Activated naive CD8-positive, alpha-beta T cell treated with anti-CD3 and anti-CD28 coated beads, Interleukin-2, amount 50 U/mL, for 24 hours (primary cell): ENCODE measurements at regions not wholly inside any gene's neighbourhood (a gene's known extent, or its start where the extent isn't known, plus 50 kb on each side); places are given as distances from the start of the nearest gene placed in this dataset.
A peak's percentile ranks its signal among the peaks of the same experiment; 100 is the strongest.

Experiments used
- ATAC-seq: fragments of 150-1000 bp; cut with Tn5 transposase; one replicate; pipeline ENCODE4 v1.10.0; 2021
- DNase-seq: peaks from one replicate; pipeline ENCODE4 v3.0.0; 2021
- H3K27ac Mint-ChIP-seq: one replicate; pipeline ENCODE4 v1.8.0; 2021; ENCODE audit warnings: mild to moderate bottlenecking, mixed read lengths
- H3K27me3 Mint-ChIP-seq: one replicate; pipeline ENCODE4 v1.8.0; 2021; ENCODE audit warnings: mixed read lengths
- H3K36me3 Mint-ChIP-seq: one replicate; pipeline ENCODE4 v1.8.0; 2021; ENCODE audit warnings: low read depth, mixed read lengths
- H3K4me1 Mint-ChIP-seq: one replicate; pipeline ENCODE4 v1.8.0; 2021; ENCODE audit warnings: mixed read lengths
- H3K4me3 Mint-ChIP-seq: one replicate; pipeline ENCODE4 v1.8.0; 2021; ENCODE audit warnings: mild to moderate bottlenecking, moderate library complexity, mixed read lengths
- H3K9me3 Mint-ChIP-seq: one replicate; pipeline ENCODE4 v1.8.0; 2021; ENCODE audit warnings: mixed read lengths

- H3K27me3 Mint-ChIP-seq, result no peaks in the 10 kb centered on the region
- no peak overlapping the region for H3K4me3 Mint-ChIP-seq
These were observed 93.9 kb downstream of the TBX19 start for GRCh38 chr1:168374566-168374965.

GRCh38 chr1:168373869-168374268, 93.2 kb downstream of the TBX19 start:
- H3K27ac Mint-ChIP-seq, result no peak overlapping the region
- no peaks in the 10 kb centered on the region for H3K4me1 Mint-ChIP-seq
- H3K27me3 Mint-ChIP-seq, result no peaks in the 10 kb centered on the region
- no peak for ATAC-seq
- no peak overlapping the region for H3K4me3 Mint-ChIP-seq
- no peaks in the 10 kb centered on the region for H3K36me3 Mint-ChIP-seq
- no peaks in the 10 kb centered on the region for H3K9me3 Mint-ChIP-seq
- DNase-seq, result no peak

More at GRCh38 chr1:168374566-168374965, 93.9 kb downstream of the TBX19 start:
- no peak for ATAC-seq
- DNase-seq, result no peak
- no peaks in the 10 kb centered on the region for H3K9me3 Mint-ChIP-seq
- no peak overlapping the region for H3K27ac Mint-ChIP-seq
- no peaks in the 10 kb centered on the region for H3K4me1 Mint-ChIP-seq
- no peaks in the 10 kb centered on the region for H3K36me3 Mint-ChIP-seq

GRCh38 chr1:168372861-168373371, 92.2 kb downstream of the TBX19 start:
- peak overlapping the region; percentile 20 for H3K27ac Mint-ChIP-seq
- no peaks in the 10 kb centered on the region for H3K4me1 Mint-ChIP-seq
- H3K27me3 Mint-ChIP-seq, result no peaks in the 10 kb centered on the region
- H3K36me3 Mint-ChIP-seq, result no peaks in the 10 kb centered on the region
- DNase-seq (no peak), ATAC-seq (no peak)
- H3K4me3 Mint-ChIP-seq, result no peak overlapping the region
- H3K9me3 Mint-ChIP-seq, result no peaks in the 10 kb centered on the region

- ATAC-seq (no peak), DNase-seq (no peak)
- Mint-ChIP-seq H3K9me3 (no peaks in the 10 kb centered on the region), H3K4me3 (no peak overlapping the region), H3K4me1 (no peaks in the 10 kb centered on the region), H3K36me3 (no peaks in the 10 kb centered on the region), H3K27ac (no peak overlapping the region), H3K27me3 (no peaks in the 10 kb centered on the region)
These were observed 91.6 kb downstream of the TBX19 start for GRCh38 chr1:168372307-168372706.

DNA sequence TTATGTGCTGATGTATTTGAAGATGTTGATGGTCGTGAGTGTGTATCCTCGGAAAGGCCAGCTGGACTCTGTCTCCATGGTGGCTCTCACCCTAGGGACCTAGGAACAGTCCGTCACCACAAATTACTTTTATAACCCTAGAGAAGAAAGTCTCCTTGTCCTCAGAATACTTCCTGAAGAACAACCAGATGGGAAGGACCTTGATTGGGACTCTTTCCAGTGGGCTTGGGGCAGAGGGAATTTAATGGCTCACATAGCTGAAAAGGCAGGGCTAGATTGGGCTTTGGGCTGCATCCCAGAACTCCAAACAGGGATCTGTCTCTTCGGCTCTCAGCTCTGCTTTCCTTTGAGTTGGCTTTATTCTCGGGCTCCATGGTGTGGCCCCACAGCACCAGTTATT, 90.8 kb downstream of the TBX19 start:
- no peaks in the 10 kb centered on the region for H3K27me3 Mint-ChIP-seq
- H3K4me1 Mint-ChIP-seq, result no peaks in the 10 kb centered on the region
- H3K36me3 Mint-ChIP-seq, result no peaks in the 10 kb centered on the region
- ATAC-seq (no peak), DNase-seq (no peak)
- no peak overlapping the region for H3K27ac Mint-ChIP-seq
- H3K4me3 Mint-ChIP-seq, result no peak overlapping the region
- no peaks in the 10 kb centered on the region for H3K9me3 Mint-ChIP-seq

DNA sequence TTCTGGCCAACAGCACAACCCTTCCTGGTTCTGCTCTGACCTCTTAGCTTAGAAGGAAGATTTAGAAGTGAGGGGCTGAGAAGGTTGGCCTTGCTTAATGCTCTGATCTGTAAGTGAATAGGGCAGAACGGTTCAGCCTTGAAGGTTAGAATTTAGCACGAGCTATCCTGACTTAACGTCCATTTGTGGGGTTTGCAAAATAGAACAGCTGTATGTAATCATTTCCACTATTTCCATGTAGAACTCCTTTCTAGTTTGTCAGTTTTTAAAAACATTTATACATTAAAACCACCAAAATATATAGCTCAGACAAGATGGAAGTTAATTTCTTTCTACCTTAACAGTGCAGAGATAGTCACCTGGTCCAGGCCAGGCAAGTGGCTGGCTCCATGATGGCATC, 89.9 kb downstream of the TBX19 start:
- no peaks in the 10 kb centered on the region for H3K27me3 Mint-ChIP-seq
- no peaks in the 10 kb centered on the region for H3K4me1 Mint-ChIP-seq
- ATAC-seq (no peak), DNase-seq (no peak)
- no peak overlapping the region for H3K4me3 Mint-ChIP-seq
- H3K27ac Mint-ChIP-seq, result no peak overlapping the region
- no peaks in the 10 kb centered on the region for H3K36me3 Mint-ChIP-seq
- H3K9me3 Mint-ChIP-seq, result no peaks in the 10 kb centered on the region

- H3K27ac Mint-ChIP-seq, result no peak overlapping the region
These were observed 89.0 kb downstream of the TBX19 start for GRCh38 chr1:168369655-168370054.

DNA sequence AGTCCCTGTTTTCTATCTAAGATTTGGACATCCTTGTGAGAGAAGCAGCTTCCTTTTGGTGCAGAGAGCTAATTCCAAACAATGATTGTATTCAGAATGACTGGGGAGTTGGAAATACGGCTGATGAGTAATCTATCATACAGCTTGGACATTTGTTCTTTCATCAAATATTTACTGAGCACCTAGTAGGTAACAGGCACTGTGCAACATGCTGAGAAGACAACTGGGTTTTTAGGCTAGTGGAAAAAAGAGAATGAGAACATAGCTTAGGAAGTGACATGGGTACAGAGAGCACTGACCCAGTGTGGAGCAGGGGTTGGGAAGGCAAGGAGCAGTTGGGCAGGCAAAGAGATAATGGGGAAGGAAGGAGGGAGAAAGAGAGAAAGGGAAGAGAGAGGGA, 87.5 kb downstream of the TBX19 start:
- ATAC-seq (no peak), DNase-seq (no peak)
- Mint-ChIP-seq H3K36me3 (no peaks in the 10 kb centered on the region), H3K9me3 (no peaks in the 10 kb centered on the region), H3K4me1 (peaks cover 1% of the 10 kb centered on the region), H3K4me3 (no peak overlapping the region), H3K27me3 (peaks cover 2% of the 10 kb centered on the region), H3K27ac (no peak overlapping the region)

More at GRCh38 chr1:168369655-168370054, 89.0 kb downstream of the TBX19 start:
- H3K9me3 Mint-ChIP-seq, result no peaks in the 10 kb centered on the region
- DNase-seq (no peak), ATAC-seq (no peak)
- peaks cover 2% of the 10 kb centered on the region for H3K27me3 Mint-ChIP-seq
- no peaks in the 10 kb centered on the region for H3K4me1 Mint-ChIP-seq
- no peak overlapping the region for H3K4me3 Mint-ChIP-seq
- no peaks in the 10 kb centered on the region for H3K36me3 Mint-ChIP-seq

- ATAC-seq, result no peak
- H3K4me1 Mint-ChIP-seq, result peaks cover 23% of the 10 kb centered on the region
- no peak overlapping the region for H3K4me3 Mint-ChIP-seq
- peaks cover 2% of the 10 kb centered on the region for H3K27me3 Mint-ChIP-seq
- H3K9me3 Mint-ChIP-seq, result no peaks in the 10 kb centered on the region
- DNase-seq, result no peak
- no peak overlapping the region for H3K27ac Mint-ChIP-seq
- no peaks in the 10 kb centered on the region for H3K36me3 Mint-ChIP-seq
These were observed 85.2 kb downstream of the TBX19 start for GRCh38 chr1:168365719-168366479.
